Loucy (cell line): ENCODE measurements at regions not wholly inside any gene's neighbourhood (a gene's known extent, or its start where the extent isn't known, plus 50 kb on each side); places are given as distances from the start of the nearest gene placed in this dataset.
A peak's percentile ranks its signal among the peaks of the same experiment; 100 is the strongest.

Experiments used
- H2AFZ ChIP-seq: fragments of 200-600 bp; sonication (generic); 2 replicates; pipeline ENCODE4 v1.6.0; 2016; ENCODE audit warnings: antibody characterized with exemption, mild to moderate bottlenecking, low read length, moderate library complexity
- H3F3A ChIP-seq: fragments of 200-600 bp; 2 replicates; pipeline ENCODE4 v1.6.0; 2016; ENCODE audit warnings: antibody characterized with exemption, low read depth, mild to moderate bottlenecking
- H3K27me3 ChIP-seq: fragments of 200-600 bp; sonication (generic); 2 replicates; pipeline ENCODE4 v1.6.1; 2014; ENCODE audit warnings: low read length, mild to moderate bottlenecking; ENCODE audit not compliant: insufficient read depth, poor library complexity, severe bottlenecking
- H3K36me3 ChIP-seq: fragments of 200-600 bp; sonication (generic); 2 replicates; pipeline ENCODE4 v1.6.1; 2016; ENCODE audit warnings: low read length; ENCODE audit not compliant: insufficient read depth
- H3K4me1 ChIP-seq: fragments of 200-600 bp; sonication (generic); 2 replicates; pipeline ENCODE4 v1.5.1; 2014; ENCODE audit warnings: low read length, mild to moderate bottlenecking; ENCODE audit not compliant: insufficient read depth, poor library complexity, severe bottlenecking
- H3K4me2 ChIP-seq: fragments of 200-600 bp; sonication (generic); 2 replicates; pipeline ENCODE4 v1.6.0; 2014; ENCODE audit warnings: antibody characterized with exemption, low read length, low read depth, mild to moderate bottlenecking; ENCODE audit not compliant: poor library complexity, severe bottlenecking
- H3K4me3 ChIP-seq: fragments of 200-600 bp; sonication (generic); 2 replicates; pipeline ENCODE4 v1.5.1; 2014; ENCODE audit warnings: low read length, mild to moderate bottlenecking, mixed read lengths; ENCODE audit not compliant: poor library complexity, severe bottlenecking
- H3K79me2 ChIP-seq: fragments of 200-600 bp; sonication (generic); 2 replicates; pipeline ENCODE4 v1.6.1; 2014; ENCODE audit warnings: low read length; ENCODE audit not compliant: insufficient read depth
- H3K9ac ChIP-seq: fragments of 200-600 bp; sonication (generic); 2 replicates; pipeline ENCODE4 v1.6.0; 2014; ENCODE audit warnings: mild to moderate bottlenecking, low read depth, low read length, moderate library complexity; ENCODE audit not compliant: poor library complexity, severe bottlenecking
- H3K9me2 ChIP-seq: fragments of 200-600 bp; sonication (generic); replicated peaks from 2 replicates; pipeline ENCODE4 v1.6.1; 2016; ENCODE audit warnings: low read depth, low read length, mixed read lengths
- H3K9me3 ChIP-seq: fragments of 200-600 bp; sonication (generic); 2 replicates; pipeline ENCODE4 v1.6.1; 2014; ENCODE audit warnings: mild to moderate bottlenecking, antibody characterized with exemption, low read length, low read depth; ENCODE audit not compliant: insufficient read depth
- H4K20me1 ChIP-seq: fragments of 200-600 bp; sonication (generic); 2 replicates; pipeline ENCODE4 v1.6.0; 2014; ENCODE audit warnings: antibody characterized with exemption, low read length, mild to moderate bottlenecking; ENCODE audit not compliant: insufficient read depth, poor library complexity, severe bottlenecking
- CTCF ChIP-seq: fragments of 200-600 bp; sonication (generic); conservative IDR thresholded peaks from 2 replicates; pipeline ENCODE4 v1.5.1; 2014; ENCODE audit warnings: mild to moderate bottlenecking, antibody characterized with exemption, low read length
- EZH2phosphoT487 ChIP-seq: fragments of 200-600 bp; IDR thresholded peaks from 2 replicates; pipeline ENCODE4 v1.6.1; 2018; ENCODE audit warnings: antibody characterized with exemption, mild to moderate bottlenecking, moderate library complexity, borderline replicate concordance

- Histone ChIP-seq H3K9ac (peak overlapping the region; percentile 31), H3F3A (peaks cover 5% of the 10 kb centered on the region; the same call in 1 of the 2 replicates), H3K9me3 (no peaks in the 10 kb centered on the region), H3K79me2 (no peaks in the 10 kb centered on the region), H3K27me3 (no peaks in the 10 kb centered on the region), H3K9me2 (no peaks in the 10 kb centered on the region), H4K20me1 (no peaks in the 10 kb centered on the region), H3K4me1 (peaks cover 43% of the 10 kb centered on the region), H3K36me3 (no peaks in the 10 kb centered on the region), H3K4me2 (peak overlapping the region; percentile 77), H3K4me3 (peak overlapping the region; percentile 5), H2AFZ (peak overlapping the region; percentile 65)
- TF ChIP-seq CTCF: no peak
- no peak for TF ChIP-seq EZH2phosphoT487
Observed at GRCh38 chr2:196242131-196242620, 70.8 kb upstream of the STK17B start.

- Histone ChIP-seq H4K20me1 (no peaks in the 10 kb centered on the region), H2AFZ (no peak overlapping the region), H3K9me3 (no peaks in the 10 kb centered on the region), H3K36me3 (no peaks in the 10 kb centered on the region), H3K4me1 (peaks cover 50% of the 10 kb centered on the region), H3K9ac (no peak overlapping the region), H3K27me3 (no peaks in the 10 kb centered on the region), H3K4me2 (no peak overlapping the region), H3K9me2 (no peaks in the 10 kb centered on the region), H3K79me2 (no peaks in the 10 kb centered on the region), H3K4me3 (no peak overlapping the region), H3F3A (peaks cover 5% of the 10 kb centered on the region; the same call in 1 of the 2 replicates)
- TF ChIP-seq CTCF (no peak), EZH2phosphoT487 (no peak)
Observed at GRCh38 chr2:196244516-196244915, 73.1 kb upstream of the STK17B start.

- Histone ChIP-seq H3F3A (peaks cover 1% of the 10 kb centered on the region; the same call in 1 of the 2 replicates), H3K36me3 (no peaks in the 10 kb centered on the region), H3K9me3 (no peaks in the 10 kb centered on the region), H3K4me2 (no peak overlapping the region), H3K4me3 (no peak overlapping the region), H4K20me1 (no peaks in the 10 kb centered on the region), H3K9ac (no peak overlapping the region), H3K79me2 (no peaks in the 10 kb centered on the region), H2AFZ (no peak overlapping the region), H3K9me2 (no peaks in the 10 kb centered on the region), H3K4me1 (peaks cover 50% of the 10 kb centered on the region), H3K27me3 (no peaks in the 10 kb centered on the region)
- TF ChIP-seq EZH2phosphoT487: no peak
- TF ChIP-seq CTCF: no peak
Observed at GRCh38 chr2:196244966-196245365, 73.6 kb upstream of the STK17B start.
